NCI-H128 (cell line): ENCODE measurements at regions not wholly inside any gene's neighbourhood (a gene's known extent, or its start where the extent isn't known, plus 50 kb on each side); places are given as distances from the start of the nearest gene placed in this dataset.

Experiments used
- DNase-seq: peaks from one replicate; lab custom pipeline; 2025; ENCODE audit not compliant: unreplicated experiment; lab: John Stamatoyannopoulos, UW

DNA sequence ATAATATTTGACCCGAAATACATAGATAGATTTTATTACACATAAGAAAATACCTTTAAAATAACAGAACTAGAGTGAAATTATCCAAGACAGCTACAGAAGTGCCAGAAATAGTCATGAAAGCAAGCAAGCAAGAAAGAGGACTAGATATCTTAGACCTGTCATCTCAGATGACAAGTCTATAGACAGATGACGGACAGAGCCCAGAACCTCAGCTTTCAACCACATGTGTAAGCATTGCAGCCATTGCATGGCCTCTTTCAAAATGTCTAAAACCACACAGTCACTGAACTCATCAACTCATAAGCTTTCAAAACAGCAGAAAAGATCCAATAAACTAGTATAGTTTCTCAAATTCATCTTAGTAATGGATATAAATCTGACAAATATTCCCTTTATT, 59.8 kb upstream of the FHIT start:
- no peak for DNase-seq

DNA sequence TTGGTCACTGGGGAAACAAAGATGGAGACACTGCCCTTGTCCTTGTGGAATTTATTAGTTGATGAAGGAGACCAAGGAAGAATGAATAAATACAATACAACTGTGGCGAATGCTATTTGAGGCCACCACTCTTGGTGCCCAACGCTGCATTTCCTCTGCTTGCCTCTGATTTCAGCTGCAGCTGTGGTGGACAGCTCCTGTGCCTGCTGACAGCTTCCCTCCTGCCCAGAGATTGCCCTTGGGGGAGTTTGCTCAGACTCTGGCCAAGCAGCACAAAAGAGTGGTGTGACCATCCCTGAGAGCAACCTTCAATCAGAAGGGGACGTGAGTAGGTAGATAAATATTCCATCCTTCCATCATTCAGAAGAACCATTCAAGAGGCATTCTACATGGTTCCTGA, 64.6 kb upstream of the FHIT start:
- DNase-seq, result no peak

DNA sequence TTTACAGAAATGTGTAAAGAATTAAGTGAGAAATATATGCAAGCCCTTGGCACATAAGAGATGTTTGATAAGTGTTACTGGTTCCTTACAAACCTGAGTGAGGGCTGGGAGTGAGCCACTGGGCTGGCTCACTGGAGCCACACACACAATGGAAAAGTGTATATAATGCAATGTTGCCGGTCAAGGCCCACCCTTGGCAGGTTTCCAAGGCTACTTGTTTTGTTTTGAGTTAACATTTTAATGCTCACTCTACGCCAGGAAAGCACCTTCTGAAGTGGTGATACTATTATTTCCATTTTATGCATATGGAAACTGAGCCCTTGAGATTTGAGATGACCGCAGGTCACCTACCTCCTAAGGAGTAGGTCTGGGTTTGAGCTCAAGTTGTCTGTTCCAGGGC, 71.8 kb upstream of the FHIT start:
- DNase-seq, result no peak

DNA sequence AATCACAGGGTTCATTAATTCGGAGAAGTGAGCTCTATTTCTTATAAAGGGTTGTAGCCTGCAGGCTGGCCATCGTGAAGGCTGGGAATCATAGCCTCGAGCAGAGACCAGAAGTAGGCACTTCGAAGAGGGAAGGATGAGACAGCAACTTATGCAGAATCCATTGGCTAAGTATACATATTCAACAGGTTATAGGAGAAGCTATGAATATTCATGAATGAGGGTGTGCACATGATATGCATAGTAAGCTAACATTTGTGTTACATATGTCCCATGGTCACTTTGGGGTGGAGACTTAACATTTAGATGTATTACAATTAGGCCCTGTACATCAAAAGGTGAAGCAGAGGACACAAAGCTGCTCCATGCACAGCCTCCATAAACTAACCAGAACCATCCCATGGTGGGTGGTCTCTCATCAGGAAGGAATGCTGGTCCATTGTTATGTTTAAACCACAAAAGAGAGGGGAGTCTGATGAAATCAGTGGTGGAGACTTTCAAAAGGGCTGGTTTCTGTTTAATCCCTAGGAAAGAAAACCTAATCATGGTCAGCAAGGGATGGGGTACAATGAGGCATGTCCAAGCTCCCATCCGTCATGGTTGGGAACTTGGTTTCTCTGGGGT, 80.8 kb upstream of the FHIT start:
- DNase-seq, result no peak

DNA sequence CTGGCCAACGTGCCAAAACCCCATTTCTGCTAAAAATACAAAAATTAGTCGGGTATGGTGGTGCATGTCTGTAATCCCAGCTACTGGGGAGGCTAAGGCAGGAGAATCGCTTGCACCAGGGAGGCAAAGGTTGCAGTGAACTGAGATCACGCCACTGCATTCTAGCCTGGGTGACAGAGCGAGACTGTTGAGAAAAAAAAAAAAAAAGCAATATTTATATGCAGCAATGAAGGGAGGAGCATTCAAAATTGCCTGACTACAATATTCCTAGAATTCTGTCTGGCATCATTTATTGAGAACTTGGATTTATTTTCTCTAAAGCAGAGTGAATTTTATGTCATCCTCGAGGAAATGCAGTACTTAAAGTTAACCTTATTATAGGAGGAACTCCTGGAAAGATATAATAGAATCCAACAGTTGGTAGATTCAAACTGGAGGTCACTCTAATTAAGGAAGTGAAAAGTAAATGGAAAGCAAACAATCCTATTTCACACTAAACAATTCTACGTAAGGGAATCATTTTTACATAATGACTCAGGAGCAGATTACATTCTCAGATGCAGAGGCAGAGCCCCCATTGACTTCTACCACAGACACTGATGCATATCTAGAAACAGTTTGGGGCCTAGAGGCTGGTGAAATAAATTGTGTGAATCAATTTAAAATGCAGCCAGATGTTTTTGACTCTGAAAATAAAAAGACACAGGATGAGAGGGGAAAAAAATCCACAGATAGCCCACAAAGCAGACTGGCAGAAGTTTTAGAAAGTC, 82.1 kb upstream of the FHIT start:
- no peak for DNase-seq

DNA sequence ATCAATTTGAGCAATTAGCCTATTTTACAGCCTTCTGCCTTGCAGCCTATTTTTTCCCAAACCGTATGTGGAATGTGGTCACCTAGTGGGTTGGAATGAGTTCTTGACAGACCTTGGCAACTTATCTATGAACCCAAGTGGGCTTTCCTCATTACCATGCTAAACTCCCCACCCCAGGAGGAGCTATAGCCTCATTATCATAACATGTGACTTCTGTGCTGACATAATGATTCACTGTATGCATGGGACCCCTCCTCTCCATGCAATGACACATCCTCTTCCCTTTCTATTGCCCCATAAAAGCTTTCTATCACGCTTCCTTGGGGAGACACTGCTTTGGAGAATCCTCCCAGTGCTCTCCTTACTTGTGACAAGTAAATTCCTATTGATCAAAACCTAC, 83.5 kb upstream of the FHIT start:
- DNase-seq, result no peak

DNA sequence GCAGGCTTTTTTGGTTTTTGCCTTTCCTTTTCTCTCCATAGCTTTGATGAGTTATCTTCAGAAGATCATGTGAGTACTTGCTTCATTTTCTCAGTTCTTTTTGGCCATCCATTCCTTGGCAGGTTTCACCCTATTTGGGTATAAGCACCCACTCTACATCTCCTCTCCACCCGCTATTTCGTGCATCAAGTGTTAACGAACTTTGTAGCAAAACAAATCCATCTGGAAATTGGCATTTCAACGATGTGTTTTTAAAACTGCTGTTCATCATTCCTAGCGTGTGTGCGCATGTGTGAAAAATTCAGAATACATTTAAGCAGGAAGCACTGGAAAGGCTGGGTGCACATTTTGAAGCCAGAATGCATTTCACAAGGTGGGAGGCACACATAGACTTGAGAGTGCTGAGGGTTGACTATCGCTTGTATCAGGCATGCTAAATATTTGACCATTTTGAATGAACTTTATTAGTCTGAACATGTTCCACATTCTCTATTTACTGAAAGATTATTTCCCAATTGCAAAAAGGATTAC, 89.7 kb upstream of the FHIT start:
- DNase-seq, result no peak

DNA sequence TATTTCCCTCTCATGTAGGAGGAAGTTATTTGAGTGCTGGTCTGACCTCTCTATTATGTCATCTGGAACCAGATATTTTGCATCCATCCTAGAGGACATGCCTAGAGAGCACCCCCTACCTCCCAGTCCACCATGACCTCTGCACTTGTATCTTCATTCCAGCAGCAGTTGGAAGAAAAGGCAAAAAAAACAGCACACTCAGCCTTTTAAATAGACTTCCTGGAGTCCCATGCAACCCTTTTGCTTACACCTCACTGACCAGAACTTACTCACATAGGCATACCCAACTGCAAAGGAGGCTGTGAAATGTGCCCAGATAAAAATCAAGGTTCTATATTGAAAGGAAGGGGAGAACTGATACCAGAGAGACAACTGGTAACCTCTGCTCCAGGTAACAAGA, 92.3 kb upstream of the FHIT start:
- no peak for DNase-seq

DNA sequence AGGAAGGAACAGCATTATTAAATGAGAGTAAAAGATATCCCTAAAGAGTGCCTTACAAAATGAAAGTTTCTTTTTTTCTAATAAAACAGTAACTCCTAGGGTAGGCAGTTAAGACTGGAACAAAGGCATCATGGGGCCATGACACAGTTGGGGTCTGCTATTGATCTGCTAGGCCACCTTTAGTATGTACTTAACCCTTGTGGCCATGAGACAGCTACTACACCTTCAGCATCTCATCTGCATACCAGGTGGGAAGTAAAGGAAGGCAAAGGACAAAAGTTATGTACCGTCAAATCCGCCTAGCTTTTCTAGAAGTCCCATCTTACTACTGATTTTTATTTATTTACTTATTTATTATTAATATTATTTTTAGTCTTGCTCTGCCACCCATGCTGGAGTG, 93.8 kb upstream of the FHIT start:
- DNase-seq, result no peak

DNA sequence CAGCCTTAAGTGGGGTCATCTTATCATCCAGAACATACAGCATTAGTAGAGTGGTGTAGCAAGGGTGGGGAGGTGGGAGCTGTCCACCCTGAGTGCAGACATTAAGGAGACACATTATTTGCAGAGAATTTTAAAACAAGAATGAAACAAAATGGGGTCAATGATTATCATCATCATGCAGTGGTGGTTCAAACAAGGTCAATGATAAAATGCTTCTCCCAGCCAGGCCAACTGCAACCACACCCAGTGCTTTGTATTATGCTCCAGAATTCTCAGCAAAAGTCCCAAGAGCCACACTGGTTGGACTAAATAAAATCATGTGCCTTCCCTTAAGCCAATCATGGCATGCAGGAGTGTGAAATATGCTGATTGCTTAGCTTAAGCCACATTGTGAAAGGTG, 96.7 kb upstream of the FHIT start:
- no peak for DNase-seq

DNA sequence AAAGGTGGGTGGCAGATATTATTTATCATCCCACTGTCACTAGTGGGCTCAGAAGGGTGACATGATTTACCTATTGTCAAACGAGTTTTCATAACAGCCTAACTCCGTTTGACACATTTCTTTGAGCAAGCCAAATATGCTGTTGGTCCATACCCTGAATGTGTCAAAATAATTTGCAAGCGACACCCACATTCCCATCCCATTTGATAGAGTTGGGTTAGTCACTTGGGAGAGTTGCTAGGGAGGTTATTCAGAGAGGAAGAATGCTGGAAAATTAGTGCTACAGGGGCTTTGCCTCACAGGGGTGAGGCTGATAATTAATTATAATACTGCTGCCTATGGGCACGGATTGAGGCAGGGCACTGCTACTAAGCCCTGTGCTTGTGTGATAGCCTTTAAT, 98.5 kb upstream of the FHIT start:
- DNase-seq, result no peak

DNA sequence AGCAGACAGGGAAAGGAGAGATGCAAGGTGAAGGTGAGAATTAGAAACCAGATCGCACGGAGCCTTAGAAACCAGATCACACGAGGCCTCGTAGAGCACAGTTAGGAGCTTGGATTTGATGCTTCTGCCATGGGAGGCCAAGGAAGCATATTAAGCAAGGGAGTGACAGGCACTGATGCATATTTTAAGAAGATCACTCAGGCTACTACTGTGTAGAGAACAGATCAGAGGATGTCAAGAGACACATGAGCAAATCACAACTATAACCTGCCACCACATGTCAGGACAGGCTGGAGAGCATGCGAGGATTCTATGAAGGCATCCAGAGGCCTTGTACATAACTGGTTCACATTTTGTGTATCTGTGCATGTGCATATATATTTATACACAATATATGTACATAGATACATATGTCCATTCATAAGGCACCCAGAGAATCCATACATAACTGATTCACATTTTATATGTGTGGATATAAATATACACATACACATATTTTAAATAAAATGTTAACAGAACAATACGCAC, 99.6 kb upstream of the FHIT start:
- DNase-seq, result no peak

DNA sequence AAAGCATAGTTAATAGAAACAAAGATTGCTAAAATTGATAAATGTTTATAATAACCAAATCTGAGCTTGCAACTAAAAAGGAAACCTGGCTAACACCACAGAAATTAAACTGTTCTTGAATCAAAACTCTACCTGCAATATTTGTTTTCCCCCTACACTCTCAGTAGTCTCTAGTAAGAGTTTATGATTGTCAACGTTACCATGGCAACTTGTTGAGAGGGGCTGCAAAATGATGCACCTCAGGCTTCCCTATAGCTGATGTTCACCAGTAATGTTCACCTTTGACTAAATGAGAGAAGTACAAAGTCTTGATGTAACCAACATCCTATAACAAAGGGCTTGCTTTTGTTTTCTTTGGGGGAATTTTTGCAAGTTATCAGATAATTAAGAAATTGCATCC, 101.1 kb upstream of the FHIT start:
- no peak for DNase-seq

DNA sequence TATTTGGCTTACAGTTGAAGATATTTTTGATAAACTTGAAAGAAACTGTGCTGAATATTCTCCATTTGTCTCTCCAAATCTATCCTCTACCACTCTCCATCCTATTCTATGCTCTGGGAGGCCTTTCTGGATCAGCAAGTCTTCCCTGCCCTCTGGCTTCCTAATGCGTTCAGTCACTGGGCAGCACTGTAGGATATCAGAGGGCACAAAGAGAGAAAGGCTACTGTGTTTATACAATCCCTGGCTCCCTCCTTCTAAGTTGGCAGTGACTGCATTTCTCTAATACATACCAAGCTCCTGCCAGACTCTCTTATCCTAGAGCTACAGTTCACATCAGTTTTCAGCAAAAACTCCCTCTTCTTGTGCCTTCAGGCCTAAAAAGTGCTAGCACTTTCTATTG, 102.1 kb upstream of the FHIT start:
- DNase-seq, result no peak

DNA sequence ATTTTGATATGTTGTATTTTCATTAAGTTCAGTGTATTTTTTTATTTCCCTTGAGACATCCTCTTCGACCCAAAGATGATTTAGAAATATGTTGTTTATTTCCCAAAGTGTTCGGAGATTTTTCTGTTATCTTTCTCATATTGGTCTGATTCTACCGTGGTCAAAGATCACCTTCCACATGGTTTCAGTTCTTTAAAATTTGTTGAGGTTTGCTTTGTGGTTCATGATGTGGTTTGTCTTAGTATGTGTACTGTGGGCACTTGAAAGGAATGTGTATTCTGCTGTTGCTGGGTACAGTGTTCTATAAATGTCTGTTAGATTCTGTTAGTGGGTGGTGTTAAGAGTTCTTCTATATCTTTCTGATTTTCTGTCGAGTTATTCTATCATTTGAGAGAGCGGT, 103.4 kb upstream of the FHIT start:
- no peak for DNase-seq

DNA sequence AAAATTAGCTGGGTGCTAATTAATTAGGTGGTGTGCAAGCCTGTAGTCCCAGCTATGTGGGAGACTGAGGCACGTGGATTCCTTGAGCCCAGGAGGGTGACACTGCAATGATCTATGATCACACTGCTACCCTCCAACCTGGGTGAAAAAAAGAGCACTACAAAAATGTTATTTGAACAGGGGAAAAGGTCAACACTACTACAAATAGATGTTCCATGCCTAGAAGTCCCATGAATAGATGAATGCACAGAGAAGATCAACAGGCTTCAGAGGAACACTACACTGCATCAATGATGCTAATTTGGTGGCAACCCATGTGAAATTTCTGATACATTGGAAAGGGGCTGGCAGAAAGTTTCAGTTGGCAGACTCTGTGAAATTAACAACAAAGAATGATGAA, 105.4 kb upstream of the FHIT start:
- no peak for DNase-seq

DNA sequence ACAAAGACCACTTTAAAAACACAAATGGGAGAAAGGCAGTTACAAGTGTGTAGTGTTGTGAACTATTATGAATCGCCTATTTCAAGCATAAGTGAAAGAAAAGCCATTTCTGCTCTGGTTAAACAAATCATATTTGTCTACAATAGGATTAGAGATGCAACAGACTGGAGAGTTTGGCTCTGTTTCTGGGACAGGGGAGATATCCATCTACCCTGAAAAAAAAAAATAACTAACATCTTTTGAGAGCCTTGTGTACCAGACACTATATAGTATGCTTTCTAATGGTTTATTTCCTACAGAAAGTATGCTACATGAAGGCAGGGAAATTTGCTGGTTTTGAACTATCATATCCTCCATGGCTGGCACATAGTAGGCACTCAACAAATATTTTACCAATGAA, 106.7 kb upstream of the FHIT start:
- DNase-seq, result no peak

DNA sequence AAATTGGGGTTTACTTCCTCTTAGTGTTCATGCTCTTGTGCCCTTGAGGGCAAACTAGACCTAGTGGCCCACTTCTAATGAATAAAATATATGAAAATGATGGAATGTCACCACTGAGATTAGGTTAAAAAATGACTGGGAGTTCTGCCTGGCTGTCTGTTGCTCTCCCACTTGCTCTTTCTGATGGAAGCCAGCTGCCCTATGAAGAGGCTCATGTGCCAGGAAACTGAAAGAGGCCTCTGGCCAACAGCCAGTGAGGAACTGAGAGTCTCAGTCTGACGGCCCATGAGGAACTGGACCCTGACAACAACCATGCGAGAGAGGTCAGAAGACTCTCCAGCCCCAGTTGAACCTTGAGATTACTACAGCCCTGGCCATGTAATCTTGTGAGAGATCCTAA, 107.1 kb upstream of the FHIT start:
- DNase-seq, result no peak

DNA sequence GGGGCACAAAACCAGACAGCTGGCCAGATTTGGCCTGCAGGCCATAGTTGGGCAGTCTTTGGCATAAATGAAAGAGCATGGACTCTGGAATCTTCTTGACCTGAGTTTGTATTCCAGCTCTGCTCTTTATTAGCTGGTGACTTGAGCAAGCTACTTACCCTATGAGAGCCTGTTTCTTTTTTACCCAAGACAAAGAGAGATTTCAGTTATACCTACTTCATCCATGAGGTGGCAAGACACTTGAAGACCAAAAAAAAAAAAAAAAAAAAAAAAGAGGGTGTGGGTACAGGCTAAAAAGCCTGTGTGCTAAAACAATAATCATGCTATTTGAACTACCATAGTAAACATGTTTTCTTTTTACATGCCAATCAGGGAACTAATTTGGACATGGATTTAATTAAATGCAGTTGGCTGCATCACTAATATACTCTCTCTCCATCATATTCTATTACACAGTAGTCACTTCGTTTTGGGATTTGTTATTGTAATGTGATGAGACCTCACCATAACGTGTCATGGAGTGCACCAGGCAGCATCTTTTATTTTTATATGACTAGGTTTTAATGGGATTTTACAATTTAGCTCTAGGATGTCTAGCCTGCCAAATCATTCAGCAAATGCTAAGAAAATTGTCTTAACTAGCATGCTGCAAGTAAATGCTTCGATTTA, 109.2 kb upstream of the FHIT start:
- DNase-seq, result no peak

DNA sequence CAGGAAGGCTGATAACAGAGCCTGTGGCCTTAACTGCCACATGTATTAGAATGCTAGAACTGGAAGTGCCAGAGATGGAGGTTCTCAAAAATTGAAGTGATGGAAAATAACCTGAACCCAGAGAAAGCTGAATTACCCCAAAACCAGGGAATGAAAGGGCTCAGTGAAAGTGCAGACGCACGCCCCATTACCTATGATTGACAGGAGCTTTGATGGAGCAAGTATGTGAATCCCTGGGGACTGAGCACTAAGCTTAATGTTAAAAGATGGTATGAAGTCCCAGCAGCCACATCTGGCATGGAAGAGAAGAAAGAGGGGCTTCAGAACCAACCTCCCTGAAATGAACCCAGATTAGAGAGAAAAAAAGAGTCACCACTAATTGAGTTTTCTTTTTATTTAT, 118.4 kb upstream of the FHIT start:
- no peak for DNase-seq

DNA sequence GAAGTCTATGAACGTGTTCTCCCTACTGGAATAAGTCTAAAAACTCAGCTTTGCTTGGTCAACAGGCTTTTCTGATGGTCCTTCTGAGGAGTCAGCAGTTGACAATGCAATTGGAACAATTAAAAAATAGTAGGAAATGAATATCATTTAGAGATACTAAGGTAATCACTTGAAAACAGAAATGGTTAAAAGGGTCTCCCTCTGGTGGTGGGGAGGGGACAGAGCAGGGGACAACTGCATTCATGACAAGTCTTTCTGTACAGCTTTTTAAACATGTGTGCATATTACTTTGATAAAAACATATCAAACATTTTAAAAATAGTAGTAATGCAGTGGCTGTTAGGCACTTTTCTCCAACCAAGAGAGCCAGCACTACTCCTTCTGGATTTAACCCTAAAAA, 119.9 kb upstream of the FHIT start:
- no peak for DNase-seq

DNA sequence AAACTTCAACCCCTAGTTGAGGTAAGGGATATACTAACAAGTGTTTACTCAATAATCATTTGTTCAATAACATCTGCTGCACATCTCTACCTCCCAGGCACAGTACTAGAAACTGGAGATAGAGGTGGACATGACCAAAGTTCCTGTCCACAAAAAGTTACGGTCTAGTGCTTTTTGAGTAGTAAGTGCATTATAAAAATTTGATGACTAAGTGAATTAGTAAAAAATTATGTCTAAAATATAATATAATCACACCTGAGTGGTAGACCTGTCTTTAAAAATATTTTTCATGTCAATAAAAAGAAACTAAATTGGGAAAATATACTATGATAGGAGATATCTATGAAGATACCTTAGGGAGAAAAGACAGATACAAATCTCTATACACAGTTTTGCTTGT, 121.5 kb upstream of the FHIT start:
- DNase-seq, result no peak
